ENCODE measurements at regions not wholly inside any gene's neighbourhood (a gene's known extent, or its start where the extent isn't known, plus 50 kb on each side); places are given as distances from the start of the nearest gene placed in this dataset.
"Not testable (repeated sequence)": the region's sequence is repeated elsewhere in the genome, so short reads cannot be mapped to it uniquely, and the experiment has no call there.

GRCh38 chr11:90635886-90636285, 413.0 kb upstream of the CHORDC1 start:
- no peak overlapping the region for H3K4me3 ChIP-seq (ENCODE audit: low read depth, low read length)
- no peak for DNase-seq (ENCODE audit: low read depth)
- no peak for TF ChIP-seq CTCF (IDR thresholded peaks at IDR 0.05; ENCODE audit: insufficient read depth, low read length)

GRCh38 chr11:90635151-90635550, 412.3 kb upstream of the CHORDC1 start:
- no peak for TF ChIP-seq CTCF (IDR thresholded peaks at IDR 0.05; ENCODE audit: insufficient read depth, low read length)
- H3K4me3 ChIP-seq (ENCODE audit: low read depth, low read length) = no peak overlapping the region
- DNase-seq (ENCODE audit: low read depth) = no peak

GRCh38 chr11:90630176-90630575, 407.3 kb upstream of the CHORDC1 start:
- DNase-seq (ENCODE audit: low read depth) = no peak
- no peak for TF ChIP-seq CTCF (IDR thresholded peaks at IDR 0.05; ENCODE audit: insufficient read depth, low read length)
- no peak overlapping the region for H3K4me3 ChIP-seq (ENCODE audit: low read depth, low read length)

- H3K4me3 ChIP-seq (ENCODE audit: low read depth, low read length) = no peak overlapping the region
- no peak for DNase-seq (ENCODE audit: low read depth)
- no peak for TF ChIP-seq CTCF (IDR thresholded peaks at IDR 0.05; ENCODE audit: insufficient read depth, low read length)
Measured at GRCh38 chr11:90629229-90629806, 406.5 kb upstream of the CHORDC1 start.

GRCh38 chr11:90614318-90614717, 391.5 kb upstream of the CHORDC1 start:
- TF ChIP-seq CTCF (IDR thresholded peaks at IDR 0.05; ENCODE audit: insufficient read depth, low read length) = no peak
- no peak for DNase-seq (ENCODE audit: low read depth)
- H3K4me3 ChIP-seq (ENCODE audit: low read depth, low read length) = no peak overlapping the region

GRCh38 chr11:90613037-90613436, 390.2 kb upstream of the CHORDC1 start:
- H3K4me3 ChIP-seq (ENCODE audit: low read depth, low read length); DNase-seq (ENCODE audit: low read depth): not testable (repeated sequence)

GRCh38 chr11:90606721-90607120, 383.9 kb upstream of the CHORDC1 start:
- TF ChIP-seq CTCF (IDR thresholded peaks at IDR 0.05; ENCODE audit: insufficient read depth, low read length) = no peak
- H3K4me3 ChIP-seq (ENCODE audit: low read depth, low read length) = no peak overlapping the region
- DNase-seq (ENCODE audit: low read depth) = no peak
